ENCODE measurements at regions not wholly inside any gene's neighbourhood (a gene's known extent, or its start where the extent isn't known, plus 50 kb on each side); places are given as distances from the start of the nearest gene placed in this dataset.

DNA sequence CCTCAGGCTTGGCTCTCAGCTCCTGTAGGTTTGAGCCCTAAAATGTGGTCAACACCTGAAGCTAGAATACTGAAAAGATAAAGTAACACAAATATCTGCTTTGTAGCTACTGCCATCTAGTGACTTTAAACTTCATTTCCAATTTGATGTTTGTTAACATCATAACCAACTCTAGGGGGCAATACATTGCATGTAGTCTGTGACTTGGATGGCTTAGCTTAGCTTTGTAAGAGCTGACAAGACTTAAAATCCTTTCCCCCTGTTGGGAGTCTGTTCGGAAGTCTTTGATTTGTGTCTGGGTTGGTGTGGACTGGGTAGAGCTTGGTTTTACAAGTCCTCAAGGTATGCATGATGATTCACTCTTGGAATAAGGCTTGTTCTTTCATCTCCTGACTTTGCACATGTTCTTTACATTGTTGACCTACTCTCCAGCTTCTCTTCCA is 51.7 kb downstream of the SCN11A start:
- no peaks in the 10 kb centered on the region for H3K9me3 Mint-ChIP-seq
- H3K4me1 Mint-ChIP-seq (ENCODE audit: low read depth), result no peaks in the 10 kb centered on the region
- H3K4me3 Mint-ChIP-seq, result no peak overlapping the region
- no peak for DNase-seq
- H3K27me3 Mint-ChIP-seq (ENCODE audit: low read depth), result peaks cover 9% of the 10 kb centered on the region
- ATAC-seq, result no peak
- H3K36me3 Mint-ChIP-seq (ENCODE audit: insufficient read depth), result no peaks in the 10 kb centered on the region

DNA sequence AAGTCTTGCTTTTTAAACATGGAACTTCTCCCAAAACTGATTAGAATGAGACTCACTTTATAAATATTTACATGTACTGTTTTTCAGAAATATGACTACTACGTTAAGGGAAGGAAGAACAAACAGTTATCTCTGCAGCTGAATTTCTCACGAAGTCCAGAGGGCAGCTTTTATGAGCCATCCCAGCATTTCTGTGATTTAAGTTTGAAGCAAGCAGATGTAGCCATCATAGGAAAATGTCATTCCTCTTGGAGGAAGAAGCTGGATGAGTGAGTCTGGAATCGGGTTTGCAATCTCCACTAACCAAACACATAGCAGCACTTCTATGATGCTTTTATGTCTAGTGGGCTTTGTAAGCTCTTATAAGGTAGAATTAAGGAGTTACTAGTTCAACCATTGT is 53.7 kb downstream of the SCN11A start:
- Mint-ChIP-seq H3K36me3 (ENCODE audit: insufficient read depth) (no peaks in the 10 kb centered on the region), H3K4me1 (ENCODE audit: low read depth) (no peaks in the 10 kb centered on the region), H3K4me3 (no peak overlapping the region), H3K9me3 (no peaks in the 10 kb centered on the region), H3K27me3 (ENCODE audit: low read depth) (peaks cover 10% of the 10 kb centered on the region)
- DNase-seq, result no peak
- no peak for ATAC-seq

DNA sequence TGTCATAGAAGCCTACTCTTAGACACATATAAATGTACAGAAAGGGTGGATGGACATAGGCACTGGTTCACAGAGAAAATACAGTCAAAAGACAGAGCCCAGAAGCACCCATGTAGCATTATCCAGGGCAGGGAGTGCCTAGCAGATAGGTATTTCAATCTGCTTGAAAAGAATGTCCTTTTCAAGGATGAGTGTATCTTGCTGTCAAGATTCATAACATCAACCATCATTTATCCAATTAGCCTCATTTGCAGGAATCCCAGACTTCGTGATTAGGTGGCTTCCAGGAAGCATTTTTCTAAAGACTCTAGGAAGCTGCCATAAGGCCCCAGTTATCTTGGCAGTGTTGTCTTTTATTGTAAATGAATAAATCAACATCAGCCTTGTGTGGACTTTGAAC is 55.6 kb downstream of the SCN11A start:
- Mint-ChIP-seq H3K9me3 (no peaks in the 10 kb centered on the region), H3K4me1 (ENCODE audit: low read depth) (no peaks in the 10 kb centered on the region), H3K4me3 (no peak overlapping the region), H3K36me3 (ENCODE audit: insufficient read depth) (no peaks in the 10 kb centered on the region), H3K27me3 (ENCODE audit: low read depth) (peaks cover 13% of the 10 kb centered on the region)
- DNase-seq (no peak), ATAC-seq (no peak)

DNA sequence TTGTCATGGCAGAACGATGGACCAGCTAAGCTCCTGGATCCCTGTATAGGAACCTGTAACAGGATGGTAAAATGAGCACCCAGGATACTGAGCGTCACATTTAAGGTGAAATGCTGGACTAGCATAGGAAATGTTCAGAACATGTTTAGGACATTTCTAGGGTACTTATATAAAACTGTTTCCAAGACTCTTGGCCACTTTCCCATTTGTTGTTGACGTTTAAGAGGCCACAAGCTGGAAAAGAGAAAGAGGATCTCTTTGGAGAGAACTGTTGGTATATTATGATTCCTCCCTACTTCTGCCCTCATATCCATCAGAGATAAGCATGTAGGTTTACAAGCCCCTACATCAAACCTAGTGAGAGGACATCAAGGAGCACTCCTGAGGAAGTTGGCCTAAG is 57.5 kb downstream of the SCN11A start:
- Mint-ChIP-seq H3K4me3 (no peak overlapping the region), H3K36me3 (ENCODE audit: insufficient read depth) (no peaks in the 10 kb centered on the region), H3K4me1 (ENCODE audit: low read depth) (no peaks in the 10 kb centered on the region), H3K27me3 (ENCODE audit: low read depth) (peaks cover 16% of the 10 kb centered on the region), H3K9me3 (no peaks in the 10 kb centered on the region)
- ATAC-seq (no peak), DNase-seq (no peak)

DNA sequence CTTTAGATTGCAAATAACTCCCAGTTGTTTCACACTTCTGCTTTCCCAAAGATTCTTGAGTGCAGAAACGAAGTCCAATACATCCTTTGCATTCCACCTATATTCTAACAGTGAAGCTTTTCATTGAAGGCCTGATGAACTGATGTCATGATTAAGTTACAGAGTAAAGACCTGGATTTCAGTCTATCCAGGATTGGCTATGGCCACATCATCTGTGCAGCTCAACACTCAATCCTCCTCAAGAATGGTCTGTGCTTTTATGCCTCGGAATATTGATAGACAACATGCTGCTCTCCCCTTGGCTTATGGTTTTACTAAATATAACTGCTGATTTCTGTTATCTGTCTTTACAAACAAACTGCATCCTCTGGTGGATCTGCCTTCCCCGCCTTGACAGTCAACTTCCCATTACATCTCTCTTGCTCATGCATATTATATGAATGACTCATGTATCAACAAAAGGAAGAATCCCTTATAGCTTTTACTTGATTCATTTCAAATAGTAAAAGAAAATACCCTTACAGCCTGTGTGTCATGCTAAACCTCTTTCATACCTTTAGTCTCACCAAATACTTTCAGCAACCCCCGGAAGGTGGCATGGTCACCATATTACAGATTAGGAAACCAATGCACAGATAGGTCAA is 59.5 kb downstream of the SCN11A start:
- H3K4me3 Mint-ChIP-seq, result no peak overlapping the region
- peaks cover 18% of the 10 kb centered on the region for H3K27me3 Mint-ChIP-seq (ENCODE audit: low read depth)
- DNase-seq (no peak), ATAC-seq (no peak)
- H3K9me3 Mint-ChIP-seq, result no peaks in the 10 kb centered on the region
- no peaks in the 10 kb centered on the region for H3K36me3 Mint-ChIP-seq (ENCODE audit: insufficient read depth)
- no peaks in the 10 kb centered on the region for H3K4me1 Mint-ChIP-seq (ENCODE audit: low read depth)

DNA sequence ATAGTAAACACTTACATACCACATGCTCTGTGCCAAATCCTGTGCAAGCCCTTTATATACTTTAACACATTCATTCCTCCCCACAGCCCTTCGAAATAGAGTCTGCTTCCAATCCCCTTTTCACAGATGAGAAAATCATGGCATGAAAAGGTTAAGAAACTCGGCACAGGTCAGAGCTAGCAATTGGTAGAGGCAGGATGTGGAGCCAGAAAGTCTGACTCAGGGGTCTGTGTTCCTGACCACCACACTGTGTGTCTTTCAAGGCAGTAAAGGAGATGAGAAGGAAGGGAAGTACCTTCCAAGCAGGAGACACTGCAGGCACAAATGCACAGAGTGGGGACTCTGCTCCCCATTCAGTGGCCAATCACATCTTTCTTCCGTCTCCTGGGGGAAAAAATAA is 61.1 kb downstream of the SCN11A start:
- peaks cover 13% of the 10 kb centered on the region for H3K27me3 Mint-ChIP-seq (ENCODE audit: low read depth)
- no peak overlapping the region for H3K4me3 Mint-ChIP-seq
- H3K36me3 Mint-ChIP-seq (ENCODE audit: insufficient read depth), result no peaks in the 10 kb centered on the region
- no peaks in the 10 kb centered on the region for H3K4me1 Mint-ChIP-seq (ENCODE audit: low read depth)
- DNase-seq (no peak), ATAC-seq (no peak)
- no peaks in the 10 kb centered on the region for H3K9me3 Mint-ChIP-seq

DNA sequence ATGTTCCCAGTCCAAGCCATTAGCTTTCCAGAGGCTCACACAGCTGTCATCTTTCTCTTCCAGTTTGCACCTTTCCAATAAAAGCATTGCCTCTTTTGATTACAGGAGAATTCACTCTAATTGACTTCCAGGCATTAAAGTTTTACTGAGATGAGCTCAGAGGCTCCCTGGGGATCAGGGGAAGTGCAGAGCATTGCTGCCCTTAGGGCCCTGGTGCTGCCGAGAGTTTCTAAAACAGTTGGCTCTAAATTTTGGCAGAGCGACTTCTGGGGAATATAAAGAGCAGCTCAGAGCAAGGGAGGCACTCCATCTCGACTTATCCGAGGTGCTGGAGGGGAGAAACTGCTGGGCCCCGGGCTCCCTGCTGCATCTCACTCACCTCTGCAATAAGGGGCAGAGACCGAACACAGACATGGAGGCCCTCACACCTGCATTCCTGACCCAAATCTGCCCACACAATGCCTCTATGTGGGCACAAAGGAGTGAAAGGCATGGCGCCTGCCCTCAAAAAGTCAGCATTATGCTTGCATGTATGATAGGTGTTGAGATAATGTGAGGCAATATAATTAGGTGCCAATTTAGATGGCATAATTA is 61.7 kb downstream of the SCN11A start:
- peaks cover 13% of the 10 kb centered on the region for H3K27me3 Mint-ChIP-seq (ENCODE audit: low read depth)
- no peak for ATAC-seq
- no peaks in the 10 kb centered on the region for H3K36me3 Mint-ChIP-seq (ENCODE audit: insufficient read depth)
- no peak for DNase-seq
- no peak overlapping the region for H3K4me3 Mint-ChIP-seq
- no peaks in the 10 kb centered on the region for H3K4me1 Mint-ChIP-seq (ENCODE audit: low read depth)
- H3K9me3 Mint-ChIP-seq, result no peaks in the 10 kb centered on the region

DNA sequence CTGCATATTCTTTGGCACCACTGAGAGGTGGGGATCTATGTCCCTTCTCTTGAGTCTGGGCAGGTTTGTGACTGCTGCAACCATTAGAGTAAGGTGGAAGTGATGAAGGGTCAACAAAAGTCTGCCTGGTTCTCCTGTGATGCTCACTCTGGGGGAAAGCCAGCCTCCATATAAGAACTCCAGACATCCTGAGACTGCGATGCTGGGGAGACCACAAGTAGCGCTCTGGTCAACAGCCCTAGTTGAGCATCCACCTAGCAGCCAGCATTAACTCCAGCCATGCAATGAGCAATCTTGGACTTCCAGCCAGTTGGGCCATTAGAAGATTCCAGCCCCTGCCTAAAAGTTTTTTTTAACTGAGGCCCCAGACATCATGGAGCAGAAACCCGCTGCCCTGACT is 62.8 kb downstream of the SCN11A start:
- Mint-ChIP-seq H3K4me3 (no peak overlapping the region), H3K4me1 (ENCODE audit: low read depth) (no peaks in the 10 kb centered on the region), H3K9me3 (no peaks in the 10 kb centered on the region), H3K27me3 (ENCODE audit: low read depth) (peaks cover 12% of the 10 kb centered on the region), H3K36me3 (ENCODE audit: insufficient read depth) (no peaks in the 10 kb centered on the region)
- DNase-seq (no peak), ATAC-seq (no peak)

DNA sequence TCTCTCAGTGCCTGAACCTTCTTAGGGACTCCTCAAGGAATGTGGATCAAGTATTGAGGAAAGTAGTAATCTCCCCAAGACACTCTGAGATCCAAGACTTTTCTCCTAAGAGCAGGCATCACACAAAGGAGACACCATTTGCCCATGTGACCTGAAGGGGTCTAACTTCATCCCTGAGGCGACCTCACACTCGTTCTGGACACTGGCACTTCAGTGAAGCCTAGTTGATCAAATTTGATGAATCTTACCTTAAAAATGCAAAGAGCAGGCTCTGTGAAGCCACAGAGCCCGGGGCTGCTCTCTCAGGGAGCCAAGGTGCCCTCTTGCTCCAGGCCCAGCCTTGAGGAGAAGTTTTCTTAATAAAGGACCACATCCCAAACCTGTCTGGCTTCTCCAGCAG is 64.3 kb downstream of the SCN11A start:
- H3K36me3 Mint-ChIP-seq (ENCODE audit: insufficient read depth), result no peaks in the 10 kb centered on the region
- no peaks in the 10 kb centered on the region for H3K4me1 Mint-ChIP-seq (ENCODE audit: low read depth)
- no peak for ATAC-seq
- no peak overlapping the region for H3K4me3 Mint-ChIP-seq
- H3K9me3 Mint-ChIP-seq, result no peaks in the 10 kb centered on the region
- no peak for DNase-seq
- H3K27me3 Mint-ChIP-seq (ENCODE audit: low read depth), result peaks cover 12% of the 10 kb centered on the region

DNA sequence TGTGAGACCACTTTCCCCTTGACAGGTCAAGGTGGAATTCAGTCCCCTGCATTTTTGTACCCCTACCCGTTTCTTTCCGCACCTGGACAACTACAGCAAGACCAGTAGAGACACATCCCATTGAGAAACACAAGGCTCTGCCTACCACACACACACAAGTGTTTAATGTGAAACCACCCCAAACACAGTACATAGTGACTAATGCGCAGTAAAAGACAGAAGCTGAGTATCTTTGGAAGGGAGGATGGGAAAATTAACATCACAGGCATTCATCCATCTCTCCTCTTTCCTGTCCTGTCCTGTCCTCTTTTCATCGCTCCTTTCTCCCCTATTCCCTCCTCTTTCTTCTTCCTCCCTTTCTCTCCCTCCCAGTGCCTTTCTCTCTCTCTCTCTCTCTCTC is 64.8 kb downstream of the SCN11A start:
- H3K27me3 Mint-ChIP-seq (ENCODE audit: low read depth), result peaks cover 9% of the 10 kb centered on the region
- DNase-seq (no peak), ATAC-seq (no peak)
- H3K4me3 Mint-ChIP-seq, result no peak overlapping the region
- no peaks in the 10 kb centered on the region for H3K4me1 Mint-ChIP-seq (ENCODE audit: low read depth)
- no peaks in the 10 kb centered on the region for H3K36me3 Mint-ChIP-seq (ENCODE audit: insufficient read depth)
- H3K9me3 Mint-ChIP-seq, result no peaks in the 10 kb centered on the region

DNA sequence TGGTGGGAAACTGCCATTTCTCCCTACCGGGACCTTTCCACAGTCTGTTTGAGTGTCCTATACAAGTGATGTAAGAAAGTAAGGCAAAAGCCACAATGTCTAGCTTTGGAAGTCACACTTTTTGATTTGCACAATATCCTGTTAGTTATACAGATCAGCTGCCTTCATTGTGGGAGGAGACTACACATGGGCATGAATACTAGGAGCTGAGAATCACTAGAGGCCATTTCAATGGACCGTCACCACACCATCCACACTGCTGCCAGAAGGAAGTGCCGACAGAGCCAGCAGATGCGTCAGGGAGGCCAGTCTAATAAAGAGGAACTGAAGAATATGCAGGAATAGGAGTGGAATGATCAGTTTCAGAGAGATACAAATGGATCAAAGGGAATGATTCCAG is 65.8 kb downstream of the SCN11A start:
- H3K4me3 Mint-ChIP-seq, result no peak overlapping the region
- DNase-seq (no peak), ATAC-seq (no peak)
- H3K9me3 Mint-ChIP-seq, result no peaks in the 10 kb centered on the region
- peaks cover 8% of the 10 kb centered on the region for H3K27me3 Mint-ChIP-seq (ENCODE audit: low read depth)
- no peaks in the 10 kb centered on the region for H3K4me1 Mint-ChIP-seq (ENCODE audit: low read depth)
- H3K36me3 Mint-ChIP-seq (ENCODE audit: insufficient read depth), result no peaks in the 10 kb centered on the region

DNA sequence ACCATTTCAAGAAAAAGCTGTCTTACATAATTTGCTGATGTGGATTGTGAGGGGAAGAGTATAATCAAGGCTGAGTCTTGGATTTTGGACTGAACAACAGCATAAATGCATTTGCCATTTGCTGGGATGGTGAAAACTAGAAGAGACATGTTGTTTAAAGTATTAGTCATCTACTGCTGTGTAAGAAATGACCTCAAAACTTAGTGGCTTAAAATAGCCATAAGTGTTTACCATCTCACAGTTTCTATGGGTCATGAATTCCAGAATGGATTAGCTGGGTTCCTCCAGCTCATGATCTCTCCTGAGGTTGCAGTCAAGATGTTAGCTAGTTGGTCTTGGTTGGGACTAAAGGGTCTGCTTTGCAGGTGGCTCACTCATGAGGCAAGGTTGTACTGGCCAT is 66.2 kb downstream of the SCN11A start:
- Mint-ChIP-seq H3K27me3 (ENCODE audit: low read depth) (peaks cover 8% of the 10 kb centered on the region), H3K4me3 (no peak overlapping the region), H3K9me3 (no peaks in the 10 kb centered on the region), H3K36me3 (ENCODE audit: insufficient read depth) (no peaks in the 10 kb centered on the region), H3K4me1 (ENCODE audit: low read depth) (no peaks in the 10 kb centered on the region)
- DNase-seq, result no peak
- ATAC-seq, result no peak

DNA sequence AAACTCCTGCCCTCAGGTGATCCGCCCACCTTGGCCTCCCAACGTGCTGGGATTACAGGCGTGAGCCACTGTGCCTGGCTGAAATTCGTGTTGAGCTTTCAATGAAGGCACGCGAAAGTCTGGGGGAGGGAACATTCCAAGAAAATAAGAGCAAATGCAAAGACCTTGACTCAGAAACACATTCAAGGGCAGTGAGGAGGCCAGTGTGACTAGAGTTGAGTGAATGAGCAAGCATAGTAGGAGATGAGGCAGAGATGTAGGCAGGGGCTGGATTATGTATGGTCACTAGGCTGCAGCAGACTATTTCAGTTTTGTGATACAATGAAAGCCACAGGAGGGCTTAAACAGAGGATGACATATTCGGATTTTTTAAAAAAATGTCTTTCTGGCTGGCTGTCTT is 67.0 kb downstream of the SCN11A start:
- no peaks in the 10 kb centered on the region for H3K9me3 Mint-ChIP-seq
- H3K27me3 Mint-ChIP-seq (ENCODE audit: low read depth), result peaks cover 11% of the 10 kb centered on the region
- DNase-seq (no peak), ATAC-seq (no peak)
- no peaks in the 10 kb centered on the region for H3K4me1 Mint-ChIP-seq (ENCODE audit: low read depth)
- H3K4me3 Mint-ChIP-seq, result no peak overlapping the region
- H3K36me3 Mint-ChIP-seq (ENCODE audit: insufficient read depth), result no peaks in the 10 kb centered on the region

DNA sequence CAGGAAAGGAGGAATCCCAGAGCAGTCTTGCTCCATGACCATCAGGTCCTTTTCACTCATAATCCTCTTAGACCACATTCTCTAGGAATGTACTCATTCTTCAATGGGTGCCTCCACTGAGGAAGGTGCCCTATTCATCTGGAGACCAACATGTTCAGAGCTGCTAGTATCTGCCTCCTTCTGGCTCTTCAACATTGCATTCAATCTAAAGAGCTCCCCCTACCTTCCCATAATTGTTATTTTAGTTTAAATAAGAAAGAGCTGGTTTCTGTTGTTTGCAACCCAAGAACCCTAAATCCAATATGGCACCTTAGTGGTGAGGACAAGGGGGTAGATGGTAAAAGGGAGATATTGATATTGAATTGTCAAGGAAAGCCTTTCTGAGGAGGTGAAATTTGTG is 67.6 kb downstream of the SCN11A start:
- Mint-ChIP-seq H3K27me3 (ENCODE audit: low read depth) (peaks cover 15% of the 10 kb centered on the region), H3K4me3 (no peak overlapping the region), H3K36me3 (ENCODE audit: insufficient read depth) (no peaks in the 10 kb centered on the region), H3K9me3 (no peaks in the 10 kb centered on the region), H3K4me1 (ENCODE audit: low read depth) (no peaks in the 10 kb centered on the region)
- no peak for ATAC-seq
- no peak for DNase-seq

DNA sequence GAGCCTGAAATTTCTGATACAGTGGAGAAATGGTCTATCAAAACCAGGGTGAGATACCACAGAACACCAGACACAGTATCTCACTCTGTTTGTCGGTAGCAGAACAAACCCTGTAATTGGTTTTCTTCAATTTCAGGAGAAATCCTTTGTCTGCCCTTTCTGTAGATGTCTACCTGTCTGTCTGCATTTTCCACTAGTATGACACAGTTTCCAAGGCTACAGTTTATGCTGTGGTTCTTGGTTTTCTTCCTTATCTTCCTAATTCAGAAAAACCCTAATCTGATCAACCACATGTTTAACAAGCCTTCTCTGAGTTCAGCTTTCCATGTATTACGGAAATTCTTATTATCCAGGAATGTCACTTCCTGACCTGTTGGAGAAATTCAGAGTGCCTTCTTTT is 70.8 kb downstream of the SCN11A start:
- Mint-ChIP-seq H3K9me3 (no peaks in the 10 kb centered on the region), H3K4me3 (no peak overlapping the region), H3K36me3 (ENCODE audit: insufficient read depth) (no peaks in the 10 kb centered on the region), H3K4me1 (ENCODE audit: low read depth) (no peaks in the 10 kb centered on the region), H3K27me3 (ENCODE audit: low read depth) (peaks cover 17% of the 10 kb centered on the region)
- ATAC-seq (no peak), DNase-seq (no peak)

Data from activated T-cell treated with anti-CD3 and anti-CD28 coated beads, Interleukin-2, amount 50 U/mL, for 4 hours (primary cell).